ENCODE measurements at regions not wholly inside any gene's neighbourhood (a gene's known extent, or its start where the extent isn't known, plus 50 kb on each side); places are given as distances from the start of the nearest gene placed in this dataset.
"Not testable (repeated sequence)": the region's sequence is repeated elsewhere in the genome, so short reads cannot be mapped to it uniquely, and the experiment has no call there.

DNA sequence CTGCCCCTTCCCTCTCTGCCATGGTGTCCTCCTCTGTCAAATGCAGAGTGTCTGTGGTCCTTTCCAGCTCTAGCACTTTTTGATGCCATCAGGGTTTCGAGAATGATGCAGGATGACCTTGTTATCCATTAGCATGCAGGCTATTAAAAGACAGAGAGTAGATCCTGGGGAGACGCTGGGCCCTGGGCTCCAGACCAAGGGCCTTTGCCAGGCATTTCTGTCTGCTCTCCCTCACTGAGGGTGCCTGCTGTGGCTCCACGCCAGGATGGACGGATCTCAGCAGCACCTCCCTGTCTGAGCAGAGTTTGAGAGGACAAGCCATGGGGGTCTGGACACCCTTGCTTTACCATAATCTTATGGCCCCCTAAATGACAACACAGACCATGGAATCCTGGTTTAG, 110.8 kb upstream of the CD82 start:
- no peak for DNase-seq

DNA sequence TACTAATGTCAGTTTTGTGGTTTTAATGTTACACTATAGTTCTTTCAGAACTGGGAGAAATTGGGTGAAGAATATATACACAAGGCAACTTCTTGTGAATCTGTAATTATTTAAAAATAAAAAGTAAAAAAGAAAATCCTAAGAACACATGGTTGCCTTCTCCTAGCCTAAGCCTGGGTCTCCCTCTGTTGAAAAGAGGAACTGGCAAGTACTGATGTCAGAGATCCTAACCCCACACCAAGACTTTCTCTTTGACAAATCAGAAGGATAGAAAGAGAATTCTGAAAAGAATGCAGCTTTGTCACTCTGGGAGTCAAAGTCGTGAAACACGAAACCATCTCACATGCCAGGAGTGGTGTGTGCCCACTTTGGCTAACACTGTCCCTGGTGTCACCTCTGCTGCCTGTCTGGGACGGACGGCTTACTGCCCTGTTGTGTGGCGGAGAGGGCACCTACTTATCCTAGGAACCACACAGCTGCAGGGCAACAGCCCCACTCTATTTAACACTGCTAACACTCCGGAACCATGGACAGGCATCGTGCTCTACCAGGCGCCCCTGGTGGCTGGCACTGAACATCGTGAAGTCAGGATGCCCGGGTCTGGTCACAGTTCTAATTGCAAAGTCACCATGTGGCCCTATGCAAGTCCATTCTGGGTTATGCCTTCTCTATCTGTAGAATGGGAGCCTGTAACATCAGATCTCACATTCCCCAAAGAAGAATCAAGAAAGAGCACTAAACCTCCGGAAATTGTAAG, 108.7 kb upstream of the CD82 start:
- DNase-seq: no peak

DNA sequence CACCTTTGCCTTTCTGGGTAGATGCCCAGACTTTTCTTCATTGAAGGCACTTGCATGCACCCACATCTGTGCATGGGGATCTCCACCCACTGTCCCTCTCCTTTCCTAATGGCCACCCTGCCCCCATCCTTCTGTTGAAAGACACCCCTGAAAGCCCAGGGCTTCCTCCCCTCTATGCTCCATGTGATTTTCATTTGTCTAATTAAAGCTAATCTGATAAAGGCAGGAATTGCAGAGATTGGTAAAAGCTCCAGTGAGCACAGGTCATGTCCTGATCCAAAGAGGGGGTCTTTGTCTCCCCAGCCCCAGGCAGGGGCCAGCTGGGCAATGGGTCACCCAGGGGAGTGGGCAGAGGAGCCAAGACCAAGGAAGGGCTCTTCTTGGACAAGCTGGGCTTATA, 107.6 kb upstream of the CD82 start:
- no peak for DNase-seq

DNA sequence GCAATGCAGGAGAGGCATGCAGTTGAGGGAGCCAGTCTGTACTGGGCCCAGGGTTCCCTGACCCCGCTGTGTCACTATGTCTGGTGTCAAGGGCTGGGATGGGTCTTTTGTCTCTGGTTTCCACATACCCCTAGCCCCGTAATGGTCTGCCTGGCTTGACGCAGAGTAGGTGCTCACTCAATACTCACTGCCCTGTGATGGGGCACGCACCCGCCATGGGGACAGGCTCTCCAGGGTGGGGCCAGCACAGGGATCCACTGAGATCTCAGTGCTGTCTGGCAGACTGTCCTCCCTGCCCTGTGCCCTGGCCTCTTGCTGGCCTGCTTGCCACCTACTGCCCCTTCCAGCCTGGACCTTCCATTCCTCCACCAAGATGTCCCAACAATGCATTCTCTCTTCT, 101.7 kb upstream of the CD82 start:
- no peak for DNase-seq

DNA sequence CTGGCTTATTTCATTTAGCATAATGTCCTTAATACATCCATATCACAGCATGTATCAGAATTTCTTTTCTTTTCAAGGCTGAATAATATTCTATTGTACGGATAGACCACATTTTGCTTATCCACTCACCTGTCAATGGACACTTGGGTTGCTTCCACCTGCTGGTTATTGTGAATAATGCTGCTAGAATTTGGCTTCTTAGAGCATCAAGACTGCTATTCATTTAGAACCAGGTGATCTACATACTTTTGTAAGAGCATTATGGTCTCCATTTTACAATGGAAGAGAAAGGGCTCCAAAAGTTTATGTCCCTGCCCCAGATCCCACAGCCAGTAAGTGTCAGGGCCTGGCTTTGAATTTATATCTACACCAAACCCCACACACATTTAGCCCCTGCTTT, 100.7 kb upstream of the CD82 start:
- no peak for DNase-seq

DNA sequence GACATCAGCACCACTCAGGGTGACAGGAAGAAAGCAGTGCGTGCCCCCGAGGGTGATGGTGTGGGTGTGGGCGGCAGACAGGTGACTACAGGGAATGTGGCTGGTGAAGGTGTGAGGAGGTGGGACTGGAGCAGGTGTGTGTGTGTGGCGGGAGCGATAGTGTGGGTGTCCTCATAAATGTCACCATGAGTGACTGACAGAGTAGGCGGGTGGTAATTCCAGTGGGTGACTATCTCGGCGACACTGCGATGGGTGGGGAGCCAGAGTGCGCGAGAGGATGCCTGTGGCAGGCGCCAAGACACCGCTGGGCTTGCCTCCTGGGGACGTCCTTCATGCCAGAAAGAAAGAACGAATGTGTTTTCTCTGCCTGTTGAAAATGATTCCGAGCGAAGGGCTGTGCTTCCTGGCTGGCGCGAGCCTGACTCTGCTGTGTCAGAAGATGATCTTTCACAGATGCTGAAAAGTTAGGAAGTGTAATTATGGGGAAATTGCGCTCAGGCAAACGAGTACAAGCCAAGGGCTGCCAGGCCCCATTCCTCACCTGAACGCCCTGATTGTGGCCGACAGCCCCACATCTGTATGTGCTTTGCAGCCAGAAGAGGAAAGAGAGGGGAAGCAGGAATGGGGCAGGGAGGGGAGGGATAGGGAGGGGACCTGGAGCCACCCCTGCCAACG, 98.8 kb upstream of the CD82 start:
- DNase-seq: no peak

DNA sequence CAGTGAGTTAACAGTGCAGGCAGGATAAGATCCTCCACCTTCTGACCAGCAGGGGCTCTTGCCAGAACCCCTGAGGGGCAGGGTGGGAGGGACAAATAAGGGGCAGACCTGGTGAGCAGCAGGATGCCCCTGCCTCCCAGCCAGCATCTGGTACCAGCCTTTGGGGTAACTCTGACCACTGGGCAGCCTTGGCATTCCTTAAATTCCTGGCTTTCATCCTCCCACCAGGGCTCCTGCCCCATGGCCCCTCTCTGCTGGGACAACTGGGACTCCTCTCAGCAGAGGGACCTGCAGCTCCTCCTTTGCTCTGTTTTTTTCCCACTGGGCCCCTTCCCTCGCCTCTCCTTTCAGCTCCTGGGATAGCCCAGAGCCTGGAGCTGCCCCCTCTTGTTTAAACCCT, 98.0 kb upstream of the CD82 start:
- DNase-seq: no peak

DNA sequence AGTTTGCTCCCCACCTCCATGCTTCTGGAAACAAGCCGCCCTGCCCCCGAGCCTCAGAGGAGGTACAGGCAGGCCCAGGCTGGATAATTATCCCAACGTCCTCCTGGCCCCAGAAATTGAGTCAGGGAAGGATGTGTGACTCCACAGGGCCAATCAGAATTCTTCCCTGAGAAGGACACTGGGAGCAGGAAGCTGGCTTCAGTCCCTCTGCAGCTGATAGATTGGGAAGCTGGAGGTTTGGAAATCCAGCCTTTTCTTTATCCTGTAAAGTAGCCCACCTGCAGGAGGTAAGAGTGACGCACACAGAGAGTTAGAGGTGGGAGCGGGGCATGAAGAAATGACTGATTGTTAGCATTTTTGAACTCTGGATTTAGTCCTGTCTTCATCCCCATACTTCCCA, 97.5 kb upstream of the CD82 start:
- DNase-seq: no peak

DNA sequence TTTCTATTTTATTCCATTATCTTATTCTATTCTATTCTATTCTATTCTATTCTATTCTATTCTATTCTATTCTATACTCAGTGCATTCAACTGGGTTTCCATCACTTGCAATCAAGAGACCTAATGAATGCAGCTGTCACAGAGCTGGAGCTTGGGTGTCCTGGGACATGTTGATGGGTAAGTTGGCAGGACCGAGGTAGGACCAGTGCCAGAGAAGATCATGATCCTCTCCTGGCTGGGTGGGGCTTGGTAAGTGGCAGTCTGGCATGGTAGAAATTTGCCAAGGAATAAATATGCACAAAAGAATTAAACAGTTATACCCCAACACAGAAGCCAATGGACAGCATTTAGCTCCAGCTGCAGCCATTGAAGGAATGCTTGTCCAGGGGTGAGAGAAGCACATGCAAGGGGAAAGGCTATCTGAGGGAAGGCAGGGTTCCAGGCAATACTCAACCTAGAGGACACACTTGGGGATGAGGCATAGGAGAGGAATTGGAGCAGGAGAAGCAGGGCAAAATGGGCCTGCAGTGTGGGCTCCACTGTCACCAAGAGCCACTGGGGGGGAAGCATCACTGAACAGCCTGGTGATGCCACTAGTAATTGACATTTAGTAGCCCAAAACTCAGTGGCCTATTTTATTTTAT, 97.0 kb upstream of the CD82 start:
- DNase-seq: no peak

DNA sequence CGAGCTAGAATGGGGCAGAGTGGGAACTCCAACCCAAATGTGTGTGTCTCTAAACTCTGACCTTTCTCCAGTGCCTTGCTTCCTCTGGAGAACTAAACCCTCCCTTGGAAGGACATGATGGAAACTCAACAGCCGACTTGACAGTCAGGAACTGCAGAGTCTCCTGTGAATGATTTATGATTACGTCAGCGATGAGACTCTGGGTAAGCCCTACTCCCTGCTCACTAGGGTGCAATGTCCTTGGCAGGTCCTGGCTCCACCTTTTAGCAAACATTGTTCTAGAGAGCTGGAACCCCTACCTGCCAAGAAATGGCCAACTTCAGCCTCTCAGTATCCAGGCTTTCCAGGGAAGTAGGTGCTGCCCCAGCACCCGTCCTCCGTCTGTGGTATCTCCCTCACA, 96.1 kb upstream of the CD82 start:
- DNase-seq: no peak

DNA sequence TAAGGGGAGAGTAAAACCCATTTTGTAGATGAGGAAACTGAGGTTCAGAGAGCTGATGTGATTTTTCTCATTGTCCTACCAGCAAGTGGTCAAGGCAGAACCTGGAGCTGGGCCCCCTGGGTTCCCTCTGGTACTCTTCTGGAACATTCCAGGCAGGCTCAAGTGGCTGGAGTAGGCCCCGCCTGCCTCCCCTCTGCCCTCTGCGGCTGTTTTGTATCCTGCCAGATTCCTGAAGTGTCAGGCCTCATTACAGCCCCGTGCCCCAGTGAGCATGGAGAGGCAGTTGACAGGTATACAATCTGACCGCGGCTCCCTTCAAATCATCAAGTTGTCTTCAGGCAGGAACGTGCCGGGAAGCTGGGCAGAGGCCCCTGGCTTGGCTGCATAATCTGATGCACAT, 94.6 kb upstream of the CD82 start:
- no peak for DNase-seq

DNA sequence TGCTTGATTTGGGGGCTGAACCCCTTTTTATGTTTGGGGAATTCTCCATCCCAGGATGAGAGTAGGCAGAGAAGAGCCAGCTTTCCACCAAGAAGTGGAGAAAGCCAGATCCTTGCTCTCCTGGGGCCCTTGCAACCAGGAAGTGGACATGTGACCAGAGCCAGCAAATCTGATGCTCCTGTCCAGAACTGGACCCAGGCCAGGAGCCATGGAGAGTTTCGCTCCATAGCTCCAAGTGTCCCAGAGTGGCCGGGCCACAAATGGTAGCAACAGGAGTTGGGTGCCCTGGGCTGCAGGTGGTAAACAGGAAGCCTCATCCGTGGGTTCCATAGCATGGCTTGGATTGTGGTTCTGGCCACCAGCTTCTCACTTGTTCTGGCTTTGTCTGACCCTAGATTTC, 93.9 kb upstream of the CD82 start:
- DNase-seq: no peak

DNA sequence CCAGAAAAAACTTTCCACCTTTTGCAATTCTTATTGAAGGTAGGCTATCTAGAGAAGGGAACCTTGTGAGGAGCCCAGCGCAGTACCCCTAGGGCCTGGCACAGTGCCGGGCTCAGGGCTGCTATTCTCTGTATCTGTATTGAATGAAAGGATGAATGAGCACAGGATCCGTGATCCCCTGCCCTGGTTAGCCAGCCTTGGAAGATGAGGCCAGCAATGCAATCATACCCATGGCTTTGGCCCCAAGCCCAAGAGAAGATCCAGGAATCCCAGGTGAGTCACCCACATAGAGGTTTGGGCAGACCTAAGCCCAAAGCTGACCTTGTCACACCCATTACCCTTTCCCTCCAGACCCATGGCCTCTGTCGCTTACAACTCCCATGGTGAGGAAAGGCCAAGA, 92.5 kb upstream of the CD82 start:
- no peak for DNase-seq

DNA sequence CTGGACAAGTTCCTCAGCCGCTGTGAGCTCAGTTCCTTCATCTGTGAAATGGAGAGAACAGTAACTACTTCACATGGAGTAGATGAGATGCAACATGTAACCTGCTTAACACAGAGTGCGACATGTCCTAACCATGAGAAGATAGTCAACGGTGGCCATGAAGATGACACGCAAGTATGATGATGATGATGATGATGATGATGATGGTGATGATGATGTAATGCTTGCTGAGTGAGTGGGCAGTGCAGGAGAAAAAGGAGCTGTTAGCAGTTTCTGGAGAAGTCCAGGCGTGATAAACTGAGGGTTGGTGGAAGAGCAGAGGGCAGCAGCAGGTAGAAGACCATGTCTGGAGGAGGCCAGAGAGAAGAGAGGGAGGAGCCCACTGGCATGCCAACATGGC, 90.8 kb upstream of the CD82 start:
- no peak for DNase-seq

DNA sequence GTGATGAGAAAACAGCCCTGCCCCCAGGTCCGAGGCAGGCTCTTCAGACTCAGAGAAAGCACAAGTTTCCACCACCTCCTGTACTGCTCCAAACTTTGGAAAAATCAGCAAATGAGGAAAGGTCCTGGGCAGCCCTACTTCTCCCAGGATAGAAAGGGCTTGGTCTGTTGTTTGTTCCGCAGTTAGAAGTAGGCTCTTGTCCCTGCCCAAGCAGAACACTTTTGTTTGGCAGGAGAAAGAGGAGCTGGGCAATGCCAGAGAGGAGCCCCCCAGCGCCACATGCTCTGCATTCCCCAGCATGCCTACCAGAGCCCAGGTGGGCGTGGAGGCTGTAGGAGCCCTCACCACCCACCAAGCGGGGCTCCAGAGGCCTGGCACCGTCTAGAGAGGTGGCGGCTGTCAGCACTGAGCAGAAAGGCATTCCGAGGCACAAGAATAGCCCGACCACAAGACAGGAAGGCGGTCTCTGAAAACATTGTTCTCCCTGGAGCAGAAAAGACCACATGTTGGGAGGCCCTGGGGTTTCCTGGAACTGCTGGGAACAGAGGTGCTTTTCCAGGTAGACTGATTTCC, 90.3 kb upstream of the CD82 start:
- DNase-seq: no peak

DNA sequence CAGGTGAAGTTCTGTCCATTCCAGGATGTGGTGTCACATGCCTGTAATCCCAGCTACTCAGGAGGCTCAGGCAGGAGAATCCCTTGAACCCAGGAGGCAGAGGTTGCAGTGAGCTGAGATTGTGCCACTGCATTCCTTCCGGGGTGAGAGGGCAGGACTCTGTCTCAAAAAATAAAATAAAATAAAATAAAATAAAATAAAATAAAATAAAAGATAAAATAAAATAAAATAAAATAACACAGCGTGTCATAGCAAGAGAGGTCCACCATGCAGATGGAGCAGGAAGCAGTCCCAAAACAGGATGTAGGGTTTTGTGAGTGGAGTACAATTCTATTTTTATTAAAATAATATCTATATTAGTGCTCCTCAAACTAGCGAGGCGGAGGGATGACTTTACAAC, 83.1 kb upstream of the CD82 start:
- DNase-seq: not testable (repeated sequence)

DNA sequence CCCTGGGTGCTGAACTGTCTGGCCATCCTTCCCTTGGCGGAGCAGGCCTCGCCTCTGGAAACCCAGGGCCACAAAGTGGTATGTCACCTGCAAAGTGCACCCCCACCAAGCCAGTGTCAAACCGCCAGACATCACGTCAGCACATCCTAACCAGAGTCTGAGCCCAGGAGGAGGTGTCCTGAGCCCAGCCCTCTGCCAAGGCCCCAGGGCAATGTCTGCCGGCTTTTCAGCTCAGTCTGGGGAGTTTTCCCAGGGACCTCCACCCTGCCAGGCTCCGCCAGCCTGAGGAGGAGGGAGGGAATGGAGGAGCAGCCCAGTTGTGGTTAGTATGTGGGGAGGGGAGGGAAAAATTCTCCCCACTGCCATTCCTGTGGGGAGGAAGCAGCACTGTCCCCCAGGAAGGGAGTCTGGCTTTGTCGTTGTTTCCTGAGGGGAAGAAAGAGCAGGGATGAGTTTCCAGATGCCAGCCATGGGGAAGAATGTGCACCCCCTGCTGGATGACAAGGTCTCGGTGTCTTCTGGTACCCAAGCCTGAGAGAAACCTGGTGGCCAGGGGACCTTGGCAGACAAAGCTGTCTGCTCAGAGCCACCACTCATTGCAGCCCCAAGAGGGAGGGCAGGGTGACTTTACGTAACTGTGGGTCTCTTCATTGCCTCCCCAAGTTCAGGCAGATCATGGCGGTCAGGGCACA, 81.4 kb upstream of the CD82 start:
- no peak for DNase-seq

DNA sequence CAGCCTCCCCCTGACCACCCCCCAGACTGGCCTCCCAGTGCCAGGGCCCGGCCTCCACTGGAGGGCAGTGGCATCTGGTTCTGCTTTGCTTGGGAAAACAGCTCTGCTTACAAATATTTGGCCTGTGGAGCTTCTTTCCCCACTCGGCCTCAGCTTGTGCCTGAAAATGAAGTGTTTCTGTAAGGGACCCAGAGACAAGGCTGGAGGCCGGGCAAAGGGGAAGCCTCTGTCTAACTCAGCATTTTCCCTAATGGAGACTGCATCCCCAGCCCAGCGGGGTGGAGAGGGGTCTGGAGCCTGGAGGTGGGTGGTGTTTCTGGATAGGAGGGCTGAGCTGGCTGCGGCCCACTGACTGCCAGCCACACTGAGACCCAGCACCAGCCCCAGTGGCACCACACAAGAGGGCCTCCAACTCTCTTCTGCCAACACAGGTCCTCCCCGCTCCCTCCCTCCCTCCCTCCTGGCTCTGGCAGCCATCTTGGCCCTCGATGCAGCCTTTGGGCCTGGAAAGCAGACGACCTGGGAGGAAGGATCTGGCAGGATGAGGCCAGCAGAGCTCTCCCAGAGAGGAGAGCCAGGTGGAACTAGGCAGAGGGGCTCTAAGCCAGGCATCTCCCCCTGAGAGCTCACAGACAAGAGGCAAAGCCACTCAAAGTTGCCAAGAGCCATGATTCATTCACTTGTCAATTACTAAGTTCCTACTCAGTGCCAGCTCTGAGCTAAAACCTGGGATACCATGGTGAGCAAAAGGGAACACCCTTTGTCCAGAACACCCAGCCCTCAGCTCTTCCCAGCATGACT, 77.1 kb upstream of the CD82 start:
- DNase-seq: no peak

DNA sequence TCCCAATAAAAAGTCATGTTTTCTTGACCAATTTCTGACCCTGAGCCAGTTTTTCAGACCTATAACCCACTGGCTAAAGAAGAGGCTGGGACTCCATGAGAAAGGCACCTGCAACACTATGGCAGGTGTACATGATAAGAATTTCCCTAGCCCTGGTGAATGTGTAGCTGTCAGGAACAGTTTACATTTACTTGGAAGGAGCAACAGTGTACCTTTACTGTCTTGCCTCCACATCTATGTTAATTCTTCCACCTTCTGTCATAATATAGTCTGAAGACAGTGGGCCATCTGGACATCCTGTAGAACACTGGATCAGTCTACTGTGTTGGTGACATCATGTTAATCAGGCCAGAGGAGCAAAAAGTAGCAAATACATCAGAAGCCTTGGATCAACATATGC, 72.1 kb upstream of the CD82 start:
- DNase-seq: no peak

DNA sequence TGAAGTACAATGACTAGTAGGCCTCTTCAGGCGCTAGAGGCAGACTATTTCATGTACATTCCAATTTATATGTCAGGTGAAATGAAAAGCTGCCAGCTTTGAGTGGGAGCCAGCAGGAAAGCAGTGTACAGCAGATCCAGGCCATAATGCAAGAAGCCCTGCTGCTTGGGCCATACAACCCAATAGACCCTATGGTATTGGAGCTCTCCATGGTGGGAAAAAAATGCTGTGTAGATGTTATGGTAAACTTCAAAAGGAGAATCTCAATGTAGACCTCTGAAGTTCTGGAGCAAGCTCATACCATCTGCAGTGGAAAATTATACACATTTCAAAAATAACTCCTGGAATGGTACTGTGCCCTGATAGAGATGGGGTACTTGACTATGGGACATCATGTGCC, 71.5 kb upstream of the CD82 start:
- DNase-seq: no peak

DNA sequence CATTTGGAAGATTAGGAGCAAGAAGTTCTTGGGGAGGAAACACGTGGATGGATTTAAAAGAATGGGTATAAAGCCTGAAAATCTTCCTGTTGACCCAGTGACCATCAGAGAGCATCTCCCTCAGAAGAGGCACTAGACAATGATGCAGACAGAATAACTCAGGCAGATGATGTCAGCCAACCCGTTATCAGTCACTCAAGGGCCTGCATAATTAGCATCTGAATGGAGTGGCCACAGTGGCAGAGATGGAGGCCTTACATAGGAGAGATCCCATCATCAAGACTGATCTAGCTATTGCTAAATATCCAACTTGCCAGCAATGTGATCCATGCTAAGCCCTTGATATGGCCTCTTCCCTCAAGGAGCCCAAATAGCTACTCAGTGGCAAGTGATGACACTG, 70.7 kb upstream of the CD82 start:
- DNase-seq: no peak

DNA sequence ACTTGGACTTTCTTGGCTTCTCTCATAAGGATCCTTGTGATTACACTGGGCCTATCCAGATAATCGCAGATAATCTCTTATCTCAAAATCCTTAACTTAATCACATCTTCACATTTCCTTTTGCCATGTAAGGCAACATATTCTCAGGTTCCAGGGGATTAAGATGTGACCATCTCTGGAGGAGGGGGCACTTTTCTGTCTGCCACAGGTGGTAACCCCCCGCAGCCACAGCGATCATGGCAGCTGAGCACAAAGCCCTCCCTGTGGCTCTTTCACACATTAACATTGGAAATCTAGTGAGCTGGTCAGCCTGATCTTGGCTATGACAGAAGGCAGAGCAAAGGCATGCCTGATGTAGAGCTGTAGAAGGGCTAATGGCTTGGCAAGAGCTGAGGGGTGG, 69.1 kb upstream of the CD82 start:
- DNase-seq: no peak
